Neural crest cell (in vitro differentiated cells): ENCODE measurements at regions not wholly inside any gene's neighbourhood (a gene's known extent, or its start where the extent isn't known, plus 50 kb on each side); places are given as distances from the start of the nearest gene placed in this dataset.

Source experiments
- DNase-seq: peaks from one replicate; pipeline ENCODE4 v3.0.0; 2021; ENCODE audit warnings: low read depth, mixed read lengths, low spot score
- H3K27ac Mint-ChIP-seq: one replicate; pipeline ENCODE4 v1.8.0; 2021; ENCODE audit warnings: mild to moderate bottlenecking, mixed read lengths; ENCODE audit not compliant: unreplicated experiment
- H3K27me3 Mint-ChIP-seq: 2 replicates; pipeline ENCODE4 v1.8.0; 2021; ENCODE audit warnings: low read depth, mild to moderate bottlenecking, mixed read lengths
- H3K36me3 Mint-ChIP-seq: 2 replicates; pipeline ENCODE4 v1.8.0; 2021; ENCODE audit warnings: low read depth, mild to moderate bottlenecking, mixed read lengths
- H3K4me1 Mint-ChIP-seq: 2 replicates; pipeline ENCODE4 v1.8.0; 2021; ENCODE audit warnings: mixed read lengths
- H3K4me3 Mint-ChIP-seq: one replicate; pipeline ENCODE4 v1.8.0; 2021; ENCODE audit warnings: mild to moderate bottlenecking, mixed read lengths
- H3K9me3 Mint-ChIP-seq: 2 replicates; pipeline ENCODE4 v1.8.0; 2021; ENCODE audit warnings: mixed read lengths
- TF ChIP-seq, protein P1 (sequence below): fragments of 200-600 bp; sonication (generic); conservative IDR thresholded peaks from 2 replicates; pipeline ENCODE4 v1.5.0; 2021; ENCODE audit warnings: antibody characterized with exemption, mild to moderate bottlenecking

- H3K9me3 Mint-ChIP-seq = peaks cover 4% of the 10 kb centered on the region
- no peaks in the 10 kb centered on the region for H3K4me1 Mint-ChIP-seq
- TF ChIP-seq, protein P1, sequence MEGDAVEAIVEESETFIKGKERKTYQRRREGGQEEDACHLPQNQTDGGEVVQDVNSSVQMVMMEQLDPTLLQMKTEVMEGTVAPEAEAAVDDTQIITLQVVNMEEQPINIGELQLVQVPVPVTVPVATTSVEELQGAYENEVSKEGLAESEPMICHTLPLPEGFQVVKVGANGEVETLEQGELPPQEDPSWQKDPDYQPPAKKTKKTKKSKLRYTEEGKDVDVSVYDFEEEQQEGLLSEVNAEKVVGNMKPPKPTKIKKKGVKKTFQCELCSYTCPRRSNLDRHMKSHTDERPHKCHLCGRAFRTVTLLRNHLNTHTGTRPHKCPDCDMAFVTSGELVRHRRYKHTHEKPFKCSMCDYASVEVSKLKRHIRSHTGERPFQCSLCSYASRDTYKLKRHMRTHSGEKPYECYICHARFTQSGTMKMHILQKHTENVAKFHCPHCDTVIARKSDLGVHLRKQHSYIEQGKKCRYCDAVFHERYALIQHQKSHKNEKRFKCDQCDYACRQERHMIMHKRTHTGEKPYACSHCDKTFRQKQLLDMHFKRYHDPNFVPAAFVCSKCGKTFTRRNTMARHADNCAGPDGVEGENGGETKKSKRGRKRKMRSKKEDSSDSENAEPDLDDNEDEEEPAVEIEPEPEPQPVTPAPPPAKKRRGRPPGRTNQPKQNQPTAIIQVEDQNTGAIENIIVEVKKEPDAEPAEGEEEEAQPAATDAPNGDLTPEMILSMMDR = no peak
- no peaks in the 10 kb centered on the region for H3K36me3 Mint-ChIP-seq
- no peaks in the 10 kb centered on the region for H3K27me3 Mint-ChIP-seq
- no peak overlapping the region for H3K27ac Mint-ChIP-seq
- no peak for DNase-seq
- no peak overlapping the region for H3K4me3 Mint-ChIP-seq
Measured at GRCh38 chr3:151568184-151568583, 107.3 kb upstream of the IGSF10 start.

DNA sequence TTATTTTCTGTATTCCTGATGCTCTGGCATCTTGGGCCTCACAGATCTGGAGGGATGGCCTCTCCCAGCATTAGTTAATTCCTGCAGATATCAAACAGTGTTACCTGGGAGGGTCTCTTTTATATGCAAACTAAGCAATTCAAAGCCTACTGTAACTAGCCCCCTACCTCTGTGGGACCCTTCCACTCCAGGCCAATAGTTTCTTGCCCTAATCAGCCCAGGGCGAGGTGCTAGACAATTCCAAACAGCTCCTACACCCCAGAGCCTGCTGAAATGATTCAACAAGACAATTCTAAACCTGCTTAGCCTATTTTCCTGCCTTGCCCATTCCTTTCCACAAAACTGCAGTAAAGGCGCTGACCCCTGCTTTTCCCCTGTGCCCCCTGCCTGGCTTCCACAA lies 106.6 kb upstream of the IGSF10 start:
- Mint-ChIP-seq H3K27ac (no peak overlapping the region), H3K4me3 (no peak overlapping the region), H3K36me3 (no peaks in the 10 kb centered on the region), H3K4me1 (no peaks in the 10 kb centered on the region), H3K27me3 (no peaks in the 10 kb centered on the region), H3K9me3 (peaks cover 4% of the 10 kb centered on the region)
- TF ChIP-seq, protein P1 = no peak
- DNase-seq = no peak

DNA sequence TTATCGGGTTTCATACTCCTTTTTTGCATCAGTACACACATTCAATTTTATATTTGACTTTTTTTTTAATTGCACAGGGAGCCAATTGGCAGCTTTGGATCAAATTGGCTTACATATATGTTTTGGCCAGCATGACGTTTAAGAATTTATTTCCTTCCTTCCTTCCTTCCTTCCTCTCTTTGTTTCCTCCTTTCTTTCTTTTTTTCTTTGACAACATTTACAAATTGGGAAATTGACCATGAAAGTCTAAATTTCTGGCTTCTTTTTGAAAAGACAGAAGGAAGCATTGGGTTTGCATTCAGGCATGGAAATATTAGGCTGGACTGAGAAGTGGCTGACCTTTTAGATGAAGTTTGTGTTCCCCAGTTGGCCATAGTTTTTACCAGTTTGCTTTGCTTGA lies 103.4 kb upstream of the IGSF10 start:
- H3K27me3 Mint-ChIP-seq = no peaks in the 10 kb centered on the region
- TF ChIP-seq, protein P1 = no peak
- no peaks in the 10 kb centered on the region for H3K4me1 Mint-ChIP-seq
- no peak overlapping the region for H3K27ac Mint-ChIP-seq
- H3K36me3 Mint-ChIP-seq = no peaks in the 10 kb centered on the region
- no peaks in the 10 kb centered on the region for H3K9me3 Mint-ChIP-seq
- no peak overlapping the region for H3K4me3 Mint-ChIP-seq
- DNase-seq = no peak

DNA sequence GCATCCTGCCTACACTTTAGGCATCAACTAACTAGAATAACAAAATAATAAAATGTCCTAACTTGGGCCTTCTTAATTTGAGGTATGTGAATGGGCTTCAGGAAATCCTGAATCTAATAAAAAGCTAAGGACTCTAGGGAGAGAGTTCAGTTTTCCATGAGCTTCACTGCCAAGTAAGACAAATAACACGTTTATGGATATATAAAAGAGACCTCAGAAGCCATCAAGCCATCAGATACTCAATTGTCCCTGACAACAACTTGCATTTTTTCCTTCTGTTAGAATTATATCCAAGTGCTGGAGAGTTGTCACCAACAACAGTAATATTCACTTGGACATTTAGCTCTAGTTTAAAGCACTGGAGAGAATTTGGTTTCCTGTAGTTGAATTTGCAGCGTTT lies 102.4 kb upstream of the IGSF10 start:
- Mint-ChIP-seq H3K4me3 (no peak overlapping the region), H3K4me1 (no peaks in the 10 kb centered on the region)
- no peak for DNase-seq

DNA sequence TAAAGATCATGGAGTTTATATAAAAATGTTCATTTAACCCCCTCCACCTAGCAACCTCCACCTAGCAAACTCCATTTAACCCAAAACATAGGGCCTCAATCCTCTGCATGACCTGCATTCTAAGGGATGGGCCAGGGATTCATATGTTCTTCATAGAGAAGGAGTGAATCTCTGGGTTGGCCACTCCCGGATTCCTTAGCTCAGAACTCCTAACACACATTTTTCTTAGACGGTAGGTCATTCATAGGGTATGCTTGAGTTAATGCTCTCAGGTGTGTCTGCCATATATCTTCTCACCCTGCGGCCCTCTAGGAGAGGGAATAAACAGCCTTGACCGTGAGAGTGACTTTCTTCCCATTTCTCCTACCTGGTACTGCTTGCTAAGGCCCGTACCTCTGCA lies 102.0 kb upstream of the IGSF10 start:
- Mint-ChIP-seq H3K4me3 (no peak overlapping the region), H3K4me1 (no peaks in the 10 kb centered on the region), H3K36me3 (no peaks in the 10 kb centered on the region), H3K27me3 (no peaks in the 10 kb centered on the region), H3K27ac (no peak overlapping the region), H3K9me3 (no peaks in the 10 kb centered on the region)
- TF ChIP-seq, protein P1 = no peak
- no peak for DNase-seq

More for the DNA sequence above, 102.4 kb upstream of the IGSF10 start:
- H3K27ac Mint-ChIP-seq = no peak overlapping the region
- H3K27me3 Mint-ChIP-seq = no peaks in the 10 kb centered on the region
- no peaks in the 10 kb centered on the region for H3K9me3 Mint-ChIP-seq
- no peaks in the 10 kb centered on the region for H3K36me3 Mint-ChIP-seq
- TF ChIP-seq, protein P1 = no peak

- H3K9me3 Mint-ChIP-seq = no peaks in the 10 kb centered on the region
- H3K27me3 Mint-ChIP-seq = no peaks in the 10 kb centered on the region
- no peaks in the 10 kb centered on the region for H3K4me1 Mint-ChIP-seq
- no peak for DNase-seq
- H3K27ac Mint-ChIP-seq = no peak overlapping the region
- TF ChIP-seq, protein P1 = no peak
- H3K36me3 Mint-ChIP-seq = no peaks in the 10 kb centered on the region
- no peak overlapping the region for H3K4me3 Mint-ChIP-seq
Measured at GRCh38 chr3:151561878-151562277, 101.0 kb upstream of the IGSF10 start.
